ENCODE measurements at regions not wholly inside any gene's neighbourhood (a gene's known extent, or its start where the extent isn't known, plus 50 kb on each side); places are given as distances from the start of the nearest gene placed in this dataset.

GRCh38 chr18:77344786-77345500 is 95.3 kb downstream of the GALR1 start:
- no peak for TF ChIP-seq CTCF (IDR thresholded peaks at IDR 0.05; ENCODE audit: low read depth, low read length)
- no peak for TF ChIP-seq MAX (IDR thresholded peaks at IDR 0.05; ENCODE audit: low read depth, low read length)
- no peak for TF ChIP-seq POLR2A (IDR thresholded peaks at IDR 0.05; ENCODE audit: extremely low read depth, insufficient read length)
- TF ChIP-seq MYC (IDR thresholded peaks at IDR 0.05; ENCODE audit: low read depth, low read length) = no peak
